ENCODE measurements at regions not wholly inside any gene's neighbourhood (a gene's known extent, or its start where the extent isn't known, plus 50 kb on each side); places are given as distances from the start of the nearest gene placed in this dataset.
A peak's percentile ranks its signal among the peaks of the same experiment; 100 is the strongest.

DNA sequence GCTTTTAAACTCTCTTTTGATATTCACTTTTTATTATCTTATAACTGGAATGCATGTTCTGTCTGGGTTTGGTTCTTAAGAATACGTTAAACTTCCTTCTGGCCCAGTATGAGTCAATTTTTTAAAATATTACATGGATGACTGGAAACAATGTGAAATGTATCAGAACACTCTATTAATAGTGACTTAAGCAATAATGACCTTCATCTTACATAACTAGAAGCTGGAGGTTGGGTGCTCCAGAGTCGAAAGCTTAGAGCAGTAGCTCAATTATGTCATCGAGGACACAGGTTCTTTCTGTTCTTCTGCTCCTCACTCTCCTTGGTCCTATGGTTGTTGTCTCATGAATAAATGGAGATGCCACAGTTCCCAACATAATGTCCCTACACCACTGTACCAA is 91.6 kb upstream of the FOXD3 start:
- H3K27me3 ChIP-seq, result no peaks in the 10 kb centered on the region
- H3K27ac ChIP-seq, result no peak overlapping the region
- no peak overlapping the region for H3K4me3 ChIP-seq
- DNase-seq (no peak), ATAC-seq (peak in 1 of 4 donors; percentile 50)
- WGBS, 4 donors, result 77 to 94% (median 87%) methylated on average over 3 of the region's 3 CpGs
- H3K9me3 ChIP-seq, result peaks cover 0 to 18% (median 3%) of the 10 kb centered on the region in 12 donors
- TF ChIP-seq POLR2A (IDR thresholded peaks at IDR 0.05), result no peak
- TF ChIP-seq, protein P1, sequence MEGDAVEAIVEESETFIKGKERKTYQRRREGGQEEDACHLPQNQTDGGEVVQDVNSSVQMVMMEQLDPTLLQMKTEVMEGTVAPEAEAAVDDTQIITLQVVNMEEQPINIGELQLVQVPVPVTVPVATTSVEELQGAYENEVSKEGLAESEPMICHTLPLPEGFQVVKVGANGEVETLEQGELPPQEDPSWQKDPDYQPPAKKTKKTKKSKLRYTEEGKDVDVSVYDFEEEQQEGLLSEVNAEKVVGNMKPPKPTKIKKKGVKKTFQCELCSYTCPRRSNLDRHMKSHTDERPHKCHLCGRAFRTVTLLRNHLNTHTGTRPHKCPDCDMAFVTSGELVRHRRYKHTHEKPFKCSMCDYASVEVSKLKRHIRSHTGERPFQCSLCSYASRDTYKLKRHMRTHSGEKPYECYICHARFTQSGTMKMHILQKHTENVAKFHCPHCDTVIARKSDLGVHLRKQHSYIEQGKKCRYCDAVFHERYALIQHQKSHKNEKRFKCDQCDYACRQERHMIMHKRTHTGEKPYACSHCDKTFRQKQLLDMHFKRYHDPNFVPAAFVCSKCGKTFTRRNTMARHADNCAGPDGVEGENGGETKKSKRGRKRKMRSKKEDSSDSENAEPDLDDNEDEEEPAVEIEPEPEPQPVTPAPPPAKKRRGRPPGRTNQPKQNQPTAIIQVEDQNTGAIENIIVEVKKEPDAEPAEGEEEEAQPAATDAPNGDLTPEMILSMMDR (IDR thresholded peaks at IDR 0.05), result no peak
- no peaks in the 10 kb centered on the region for H3K36me3 ChIP-seq
- intact Hi-C loops (cut with DNase I), result no loop called here
- no peaks in the 10 kb centered on the region for H3K4me1 ChIP-seq

- no peak for TF ChIP-seq POLR2A (IDR thresholded peaks at IDR 0.05)
- TF ChIP-seq, protein P1 (IDR thresholded peaks at IDR 0.05), result no peak
- WGBS, 4 donors, result 77 to 85% (median 81%) methylated on average over 1 of the region's 1 CpG
- no peaks in the 10 kb centered on the region for H3K36me3 ChIP-seq
- DNase-seq (no peak), ATAC-seq (no peak)
- H3K9me3 ChIP-seq, result peaks cover 0 to 19% (median 3%) of the 10 kb centered on the region in 12 donors
- no peaks in the 10 kb centered on the region for H3K4me1 ChIP-seq
- H3K4me3 ChIP-seq, result no peak overlapping the region
- no peak overlapping the region for H3K27ac ChIP-seq
- no peaks in the 10 kb centered on the region for H3K27me3 ChIP-seq
- intact Hi-C loops (cut with DNase I), result no loop called here
Measured at GRCh38 chr1:63238721-63239120, 83.6 kb upstream of the FOXD3 start.

- Histone ChIP-seq H3K9me3 (peaks cover 0 to 11% (median 0%) of the 10 kb centered on the region in 12 donors), H3K4me1 (no peaks in the 10 kb centered on the region), H3K4me3 (no peak overlapping the region), H3K36me3 (no peaks in the 10 kb centered on the region), H3K27ac (no peak overlapping the region), H3K27me3 (peaks cover 0 to 5% (median 0%) of the 10 kb centered on the region in 9 donors)
- intact Hi-C loops (cut with DNase I), result no loop called here
- DNase-seq (no peak), ATAC-seq (no peak)
- WGBS, 4 donors, result 68 to 77% (median 70%) methylated on average over 3 of the region's 3 CpGs
- TF ChIP-seq POLR2A (IDR thresholded peaks at IDR 0.05), result no peak
- TF ChIP-seq, protein P1 (IDR thresholded peaks at IDR 0.05), result no peak
Measured at GRCh38 chr1:63245186-63245585, 77.2 kb upstream of the FOXD3 start.

DNA sequence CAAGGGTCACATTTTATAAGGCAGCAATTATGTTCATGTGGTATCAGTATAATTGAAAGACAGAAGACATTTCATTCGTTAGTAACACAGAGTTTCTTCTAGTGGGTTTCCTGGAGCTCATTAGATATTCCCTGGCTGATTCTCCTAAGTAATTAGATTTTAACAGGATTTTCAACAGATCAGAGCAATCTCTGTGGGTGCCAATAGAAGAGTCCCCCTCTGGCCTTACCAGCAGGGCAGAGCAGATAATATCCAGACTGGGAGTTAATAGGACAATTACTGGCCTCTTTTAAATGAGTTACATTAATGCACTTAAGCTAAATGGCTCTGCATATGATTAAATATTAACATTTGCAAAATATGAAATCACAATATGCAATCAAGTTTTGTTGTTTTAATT is 74.2 kb upstream of the FOXD3 start:
- TF ChIP-seq, protein P1 (IDR thresholded peaks at IDR 0.05), result no peak
- TF ChIP-seq POLR2A (IDR thresholded peaks at IDR 0.05), result no peak
- no peak overlapping the region for H3K27ac ChIP-seq
- no peak for ATAC-seq
- 68 to 74% (median 70%) methylated on average over 1 of the region's 1 CpG for WGBS, 4 donors
- H3K4me3 ChIP-seq, result no peak overlapping the region
- intact Hi-C loops (cut with DNase I), result no loop called here
- no peak for DNase-seq
- H3K4me1 ChIP-seq, result no peaks in the 10 kb centered on the region
- H3K9me3 ChIP-seq, result peaks cover 0 to 11% (median 0%) of the 10 kb centered on the region in 12 donors
- peaks cover 0 to 5% (median 0%) of the 10 kb centered on the region in 9 donors for H3K27me3 ChIP-seq
- no peaks in the 10 kb centered on the region for H3K36me3 ChIP-seq
